ENCODE measurements at regions not wholly inside any gene's neighbourhood (a gene's known extent, or its start where the extent isn't known, plus 50 kb on each side); places are given as distances from the start of the nearest gene placed in this dataset.

DNA sequence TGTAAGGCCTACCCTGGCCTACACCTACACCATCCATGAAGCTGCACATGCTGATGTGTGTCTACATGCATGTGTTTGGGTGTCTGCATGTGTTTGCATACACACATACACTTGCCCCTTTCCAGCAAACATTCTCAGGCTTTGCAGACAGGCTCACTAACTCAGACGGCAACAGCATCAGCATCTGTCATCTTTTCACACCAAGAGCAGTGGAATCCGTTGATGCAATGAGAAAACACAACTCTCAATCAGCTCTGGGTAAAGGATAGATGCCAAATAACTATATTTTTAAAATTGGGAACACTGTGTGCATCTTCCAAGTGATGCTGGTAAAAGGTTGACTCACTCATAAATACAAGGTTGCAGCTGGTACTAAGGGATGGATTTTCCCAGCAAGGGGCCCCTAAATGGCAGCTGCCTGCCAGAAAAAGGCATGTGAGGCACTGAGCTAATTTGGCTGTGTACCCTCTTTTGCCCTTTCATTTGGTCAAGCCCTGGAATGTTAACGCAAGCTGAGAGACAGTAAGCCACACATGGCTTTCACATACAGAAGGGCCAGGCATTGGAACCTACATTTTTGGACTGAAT, 296.3 kb upstream of the NPSR1 start:
- H3K4me1 Mint-ChIP-seq = peaks cover 8% of the 10 kb centered on the region
- CTCF ChIA-PET = interaction anchor here (1.1 kb wide), 1 partner anchor 235 kb away, joined by 3 read pairs; no protein-coding TSS in a partner anchor
- H3K9me3 Mint-ChIP-seq = no peaks in the 10 kb centered on the region
- POLR2A ChIA-PET = no interaction called here
- no peak overlapping the region for H3K27ac Mint-ChIP-seq
- TF ChIP-seq ATF1 (CRISPR knock-in tag; IDR thresholded peaks at IDR 0.05) (no peak), GABPB1 (CRISPR knock-in tag; IDR thresholded peaks at IDR 0.05) (no peak), ZNF396 (CRISPR knock-in tag; IDR thresholded peaks at IDR 0.05; ENCODE audit: borderline replicate concordance) (no peak), SMAD3 (CRISPR knock-in tag; IDR thresholded peaks at IDR 0.05; ENCODE audit: borderline replicate concordance) (no peak), ZBTB21 (CRISPR knock-in tag; IDR thresholded peaks at IDR 0.05; ENCODE audit: borderline replicate concordance) (no peak), FOXJ3 (CRISPR knock-in tag; IDR thresholded peaks at IDR 0.05; ENCODE audit: borderline replicate concordance) (no peak), SP1 (CRISPR knock-in tag; conservative IDR thresholded peaks at IDR 0.05) (no peak), GTF2I (CRISPR knock-in tag; conservative IDR thresholded peaks at IDR 0.05) (no peak), FOXK1 (CRISPR knock-in tag; IDR thresholded peaks at IDR 0.05) (no peak), KAT7 (CRISPR knock-in tag; IDR thresholded peaks at IDR 0.05; ENCODE audit: borderline replicate concordance) (no peak), TCF7 (CRISPR knock-in tag; IDR thresholded peaks at IDR 0.05; ENCODE audit: low read depth) (no peak), ZNF416 (CRISPR knock-in tag; IDR thresholded peaks at IDR 0.05) (no peak), EMX1 (CRISPR knock-in tag; IDR thresholded peaks at IDR 0.05) (no peak), TP53 (CRISPR knock-in tag; IDR thresholded peaks at IDR 0.05) (no peak), FOXP1 (CRISPR knock-in tag; IDR thresholded peaks at IDR 0.05; ENCODE audit: borderline replicate concordance) (no peak)
- TF ChIP-seq, protein P1, sequence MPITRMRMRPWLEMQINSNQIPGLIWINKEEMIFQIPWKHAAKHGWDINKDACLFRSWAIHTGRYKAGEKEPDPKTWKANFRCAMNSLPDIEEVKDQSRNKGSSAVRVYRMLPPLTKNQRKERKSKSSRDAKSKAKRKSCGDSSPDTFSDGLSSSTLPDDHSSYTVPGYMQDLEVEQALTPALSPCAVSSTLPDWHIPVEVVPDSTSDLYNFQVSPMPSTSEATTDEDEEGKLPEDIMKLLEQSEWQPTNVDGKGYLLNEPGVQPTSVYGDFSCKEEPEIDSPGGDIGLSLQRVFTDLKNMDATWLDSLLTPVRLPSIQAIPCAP (CRISPR knock-in tag; IDR thresholded peaks at IDR 0.05) = no peak
- TF ChIP-seq, protein P2, sequence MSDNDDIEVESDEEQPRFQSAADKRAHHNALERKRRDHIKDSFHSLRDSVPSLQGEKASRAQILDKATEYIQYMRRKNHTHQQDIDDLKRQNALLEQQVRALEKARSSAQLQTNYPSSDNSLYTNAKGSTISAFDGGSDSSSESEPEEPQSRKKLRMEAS (CRISPR knock-in tag; IDR thresholded peaks at IDR 0.05) = no peak
- TF ChIP-seq, protein P3, sequence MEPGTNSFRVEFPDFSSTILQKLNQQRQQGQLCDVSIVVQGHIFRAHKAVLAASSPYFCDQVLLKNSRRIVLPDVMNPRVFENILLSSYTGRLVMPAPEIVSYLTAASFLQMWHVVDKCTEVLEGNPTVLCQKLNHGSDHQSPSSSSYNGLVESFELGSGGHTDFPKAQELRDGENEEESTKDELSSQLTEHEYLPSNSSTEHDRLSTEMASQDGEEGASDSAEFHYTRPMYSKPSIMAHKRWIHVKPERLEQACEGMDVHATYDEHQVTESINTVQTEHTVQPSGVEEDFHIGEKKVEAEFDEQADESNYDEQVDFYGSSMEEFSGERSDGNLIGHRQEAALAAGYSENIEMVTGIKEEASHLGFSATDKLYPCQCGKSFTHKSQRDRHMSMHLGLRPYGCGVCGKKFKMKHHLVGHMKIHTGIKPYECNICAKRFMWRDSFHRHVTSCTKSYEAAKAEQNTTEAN (CRISPR knock-in tag; IDR thresholded peaks at IDR 0.05) = no peak
- TF ChIP-seq, protein P4, sequence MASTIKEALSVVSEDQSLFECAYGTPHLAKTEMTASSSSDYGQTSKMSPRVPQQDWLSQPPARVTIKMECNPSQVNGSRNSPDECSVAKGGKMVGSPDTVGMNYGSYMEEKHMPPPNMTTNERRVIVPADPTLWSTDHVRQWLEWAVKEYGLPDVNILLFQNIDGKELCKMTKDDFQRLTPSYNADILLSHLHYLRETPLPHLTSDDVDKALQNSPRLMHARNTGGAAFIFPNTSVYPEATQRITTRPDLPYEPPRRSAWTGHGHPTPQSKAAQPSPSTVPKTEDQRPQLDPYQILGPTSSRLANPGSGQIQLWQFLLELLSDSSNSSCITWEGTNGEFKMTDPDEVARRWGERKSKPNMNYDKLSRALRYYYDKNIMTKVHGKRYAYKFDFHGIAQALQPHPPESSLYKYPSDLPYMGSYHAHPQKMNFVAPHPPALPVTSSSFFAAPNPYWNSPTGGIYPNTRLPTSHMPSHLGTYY (CRISPR knock-in tag; IDR thresholded peaks at IDR 0.05) = no peak
- no peak overlapping the region for H3K4me3 Mint-ChIP-seq
- no peak for DNase-seq (ENCODE audit: low spot score)
- no peaks in the 10 kb centered on the region for H3K36me3 Mint-ChIP-seq
- H3K27me3 Mint-ChIP-seq (ENCODE audit: low read depth) = peaks cover 37% of the 10 kb centered on the region
- no peak for ATAC-seq

DNA sequence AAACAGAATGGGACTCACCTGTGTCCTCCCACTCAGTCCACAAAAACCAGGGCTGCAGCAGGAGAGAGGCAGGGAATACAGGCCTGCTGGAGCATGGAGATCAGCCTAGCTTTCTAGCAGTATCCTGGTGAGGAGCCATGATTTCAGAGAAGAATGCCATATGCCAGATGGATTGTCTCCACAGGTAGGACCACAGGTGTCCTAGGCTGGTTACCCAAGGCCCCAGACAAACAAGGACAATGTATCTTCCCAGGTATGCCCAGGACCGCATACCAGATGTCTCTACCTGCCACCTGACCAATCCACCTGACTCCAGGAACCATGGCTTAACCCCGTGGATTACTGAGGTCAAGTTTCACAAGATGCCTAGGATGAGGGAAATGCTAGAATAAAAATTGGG, 295.4 kb upstream of the NPSR1 start:
- TF ChIP-seq ZNF423 (CRISPR knock-in tag; IDR thresholded peaks at IDR 0.05) = 0 out of 2 replicates have a peak, but pooled peaks have one; percentile 31
- TF ChIP-seq, protein P5, sequence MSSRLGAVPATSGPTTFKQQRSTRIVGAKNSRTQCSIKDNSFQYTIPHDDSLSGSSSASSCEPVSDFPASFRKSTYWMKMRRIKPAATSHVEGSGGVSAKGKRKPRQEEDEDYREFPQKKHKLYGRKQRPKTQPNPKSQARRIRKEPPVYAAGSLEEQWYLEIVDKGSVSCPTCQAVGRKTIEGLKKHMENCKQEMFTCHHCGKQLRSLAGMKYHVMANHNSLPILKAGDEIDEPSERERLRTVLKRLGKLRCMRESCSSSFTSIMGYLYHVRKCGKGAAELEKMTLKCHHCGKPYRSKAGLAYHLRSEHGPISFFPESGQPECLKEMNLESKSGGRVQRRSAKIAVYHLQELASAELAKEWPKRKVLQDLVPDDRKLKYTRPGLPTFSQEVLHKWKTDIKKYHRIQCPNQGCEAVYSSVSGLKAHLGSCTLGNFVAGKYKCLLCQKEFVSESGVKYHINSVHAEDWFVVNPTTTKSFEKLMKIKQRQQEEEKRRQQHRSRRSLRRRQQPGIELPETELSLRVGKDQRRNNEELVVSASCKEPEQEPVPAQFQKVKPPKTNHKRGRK (CRISPR knock-in tag; IDR thresholded peaks at IDR 0.05; ENCODE audit: borderline replicate concordance) = no peak
- no peak overlapping the region for H3K4me3 Mint-ChIP-seq
- no peaks in the 10 kb centered on the region; the same call in 1 of the 2 replicates for H3K4me1 Mint-ChIP-seq
- CTCF ChIA-PET = no interaction called here
- POLR2A ChIA-PET = no interaction called here
- ATAC-seq (no peak), DNase-seq (ENCODE audit: low spot score) (no peak)
- peaks cover 29% of the 10 kb centered on the region for H3K27me3 Mint-ChIP-seq (ENCODE audit: low read depth)
- H3K27ac Mint-ChIP-seq = no peak overlapping the region
- no peaks in the 10 kb centered on the region for H3K36me3 Mint-ChIP-seq
- no peaks in the 10 kb centered on the region for H3K9me3 Mint-ChIP-seq
